Lung (tissue), 11 donors: ENCODE measurements at regions not wholly inside any gene's neighbourhood (a gene's known extent, or its start where the extent isn't known, plus 50 kb on each side); places are given as distances from the start of the nearest gene placed in this dataset.

Experiments used
- ATAC-seq: fragments of 200-7000 bp; cut with Tn5 transposase; one replicate; pipeline ENCODE4 v1.9.1; 2020; ENCODE audit warnings: moderate number of reproducible peaks; ENCODE audit not compliant: insufficient read depth, low FRiP score
- DNase-seq, 3 donors: peaks; one replicate each; pipeline ENCODE4 v3.0.0-alpha.2; 2013 to 2017
- H3K27ac ChIP-seq, 2 donors: one replicate each; pipeline ENCODE4 v1.5.1; 2013; ENCODE audit warnings: mild to moderate bottlenecking in 2 of 2, moderate library complexity in 2 of 2, control low read depth in 1 of 2, inconsistent platforms in 1 of 2, low read depth in 1 of 2, low read length in 1 of 2
- H3K27me3 ChIP-seq, 3 donors: one replicate each; pipeline ENCODE4 v1.5.1; 2013; ENCODE audit warnings: low read length in 2 of 3; ENCODE audit not compliant: control insufficient read depth in 3 of 3, insufficient read depth in 3 of 3
- H3K36me3 ChIP-seq, 4 donors: one replicate each; pipeline ENCODE4 v1.5.1; 2013; ENCODE audit warnings: low read length in 4 of 4, mild to moderate bottlenecking in 1 of 4, moderate library complexity in 1 of 4; ENCODE audit not compliant: control insufficient read depth in 4 of 4, insufficient read depth in 4 of 4
- H3K4me1 ChIP-seq, 5 donors: one replicate each; pipeline ENCODE4 v1.5.1; 2013; ENCODE audit warnings: low read length in 5 of 5, mild to moderate bottlenecking in 2 of 5, moderate library complexity in 1 of 5; ENCODE audit not compliant: control insufficient read depth in 5 of 5, insufficient read depth in 5 of 5
- H3K4me3 ChIP-seq: one replicate; pipeline ENCODE4 v1.5.1; 2013; ENCODE audit warnings: mild to moderate bottlenecking, control low read depth, moderate library complexity
- H3K9ac ChIP-seq, 2 donors: one replicate each; pipeline ENCODE4 v1.5.1; 2013; ENCODE audit warnings: low read length in 2 of 2, control low read depth in 1 of 2; ENCODE audit not compliant: insufficient read depth in 1 of 2
- H3K9me3 ChIP-seq, 4 donors: one replicate each; pipeline ENCODE4 v1.5.1; 2013; ENCODE audit warnings: low read length in 3 of 4, mild to moderate bottlenecking in 1 of 4, moderate library complexity in 1 of 4; ENCODE audit not compliant: control insufficient read depth in 4 of 4, insufficient read depth in 3 of 4
- WGBS, 2 donors: extraction: QIAGEN DNeasy Blood & Tissue Kit; methylation state at CpG; one replicate each; pipeline ENCODE4 v1.1.7; 2013; 5-methylcytosine and 5-hydroxymethylcytosine counted together
- TF ChIP-seq, protein P1 (sequence below): IDR thresholded peaks from 2 replicates; pipeline ENCODE4 v1.5.1; 2012; ENCODE audit warnings: mild to moderate bottlenecking; ENCODE audit errors: control extremely low read depth, extremely low read depth
- donor health status: control.
- donor health status: control.
- donor health status: Bipolar disorder and iron deficiency.
- donor health status: healthy.
- donor health status: DM: yes; HTN: yes; CAD: no.

DNA sequence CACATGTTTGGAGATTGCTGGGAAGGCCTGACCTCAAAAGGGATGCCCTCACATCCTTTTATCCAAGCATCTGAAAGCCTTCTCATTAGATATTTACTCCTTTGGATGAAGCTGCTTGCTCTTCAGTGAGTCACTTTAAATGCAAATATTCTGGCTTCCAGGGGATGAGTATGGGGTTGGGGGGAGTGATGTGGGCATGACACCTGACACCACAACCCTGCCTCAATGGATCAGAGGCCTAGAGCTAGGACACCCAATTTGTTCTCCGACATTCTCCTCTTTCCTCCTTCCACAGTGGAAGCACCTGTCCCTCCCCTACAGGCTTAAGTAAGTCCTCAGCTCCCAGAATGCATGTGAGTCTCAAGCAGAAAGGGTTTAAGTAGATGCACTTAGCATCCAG lies 238.3 kb downstream of the OMA1 start:
- no peaks in the 10 kb centered on the region for H3K27me3 ChIP-seq
- DNase-seq (no peak), ATAC-seq (no peak)
- WGBS, 2 donors: 57 to 71% methylated on average over 1 of the region's 1 CpG
- no peaks in the 10 kb centered on the region for H3K4me1 ChIP-seq
- no peak overlapping the region for H3K9ac ChIP-seq
- H3K4me3 ChIP-seq: no peak overlapping the region
- H3K27ac ChIP-seq: no peak overlapping the region
- no peaks in the 10 kb centered on the region for H3K9me3 ChIP-seq
- no peaks in the 10 kb centered on the region for H3K36me3 ChIP-seq
- TF ChIP-seq, protein P1, sequence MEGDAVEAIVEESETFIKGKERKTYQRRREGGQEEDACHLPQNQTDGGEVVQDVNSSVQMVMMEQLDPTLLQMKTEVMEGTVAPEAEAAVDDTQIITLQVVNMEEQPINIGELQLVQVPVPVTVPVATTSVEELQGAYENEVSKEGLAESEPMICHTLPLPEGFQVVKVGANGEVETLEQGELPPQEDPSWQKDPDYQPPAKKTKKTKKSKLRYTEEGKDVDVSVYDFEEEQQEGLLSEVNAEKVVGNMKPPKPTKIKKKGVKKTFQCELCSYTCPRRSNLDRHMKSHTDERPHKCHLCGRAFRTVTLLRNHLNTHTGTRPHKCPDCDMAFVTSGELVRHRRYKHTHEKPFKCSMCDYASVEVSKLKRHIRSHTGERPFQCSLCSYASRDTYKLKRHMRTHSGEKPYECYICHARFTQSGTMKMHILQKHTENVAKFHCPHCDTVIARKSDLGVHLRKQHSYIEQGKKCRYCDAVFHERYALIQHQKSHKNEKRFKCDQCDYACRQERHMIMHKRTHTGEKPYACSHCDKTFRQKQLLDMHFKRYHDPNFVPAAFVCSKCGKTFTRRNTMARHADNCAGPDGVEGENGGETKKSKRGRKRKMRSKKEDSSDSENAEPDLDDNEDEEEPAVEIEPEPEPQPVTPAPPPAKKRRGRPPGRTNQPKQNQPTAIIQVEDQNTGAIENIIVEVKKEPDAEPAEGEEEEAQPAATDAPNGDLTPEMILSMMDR: no peak

DNA sequence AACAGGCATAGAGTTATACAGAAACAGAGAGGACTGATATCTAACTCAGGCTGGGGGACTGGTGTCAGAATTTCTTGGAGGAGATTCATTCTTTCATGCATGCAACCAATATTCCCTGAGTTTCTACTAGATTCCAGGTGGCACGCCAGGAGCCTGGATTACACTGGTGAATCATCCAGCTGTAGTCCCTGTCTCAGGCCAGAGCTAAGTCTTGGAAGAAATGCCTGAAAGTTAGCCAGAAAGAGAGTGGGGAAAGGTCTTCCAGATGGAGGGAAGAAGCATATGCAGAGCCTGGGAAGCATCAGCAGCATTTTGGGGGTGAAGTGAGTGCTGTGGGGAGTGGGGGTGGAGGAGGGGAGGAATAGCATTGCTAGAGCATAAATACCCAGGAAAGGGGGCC lies 239.1 kb downstream of the OMA1 start:
- Histone ChIP-seq H3K9me3 (no peaks in the 10 kb centered on the region), H3K4me1 (no peaks in the 10 kb centered on the region), H3K36me3 (no peaks in the 10 kb centered on the region), H3K27me3 (no peaks in the 10 kb centered on the region), H3K9ac (no peak overlapping the region), H3K27ac (no peak overlapping the region), H3K4me3 (no peak overlapping the region)
- TF ChIP-seq, protein P1: no peak
- ATAC-seq (no peak), DNase-seq (no peak)
- 91 to 100% methylated on average over 1 of the region's 1 CpG for WGBS, 2 donors

DNA sequence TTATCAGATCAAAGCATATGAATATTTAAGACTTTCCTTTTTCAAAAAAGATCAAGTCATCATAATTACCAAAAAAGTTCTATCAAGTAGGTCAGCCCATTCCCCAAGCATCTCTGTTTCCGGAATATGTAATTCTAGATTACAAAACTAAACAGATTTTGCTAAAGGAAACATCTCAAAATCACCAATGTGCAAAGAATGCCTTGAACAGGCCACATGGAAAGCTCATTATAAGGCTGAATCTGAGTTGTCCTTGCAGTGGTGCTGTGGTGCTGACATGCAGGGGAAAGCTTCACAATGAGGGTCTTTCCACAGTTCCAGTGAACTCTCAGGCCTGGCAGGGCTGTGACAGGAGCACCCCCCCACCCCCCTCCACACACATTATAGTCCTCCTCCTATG lies 240.9 kb downstream of the OMA1 start:
- no peaks in the 10 kb centered on the region for H3K4me1 ChIP-seq
- no peak overlapping the region for H3K4me3 ChIP-seq
- no peaks in the 10 kb centered on the region for H3K27me3 ChIP-seq
- TF ChIP-seq, protein P1: no peak
- DNase-seq (no peak), ATAC-seq (no peak)
- H3K9me3 ChIP-seq: no peaks in the 10 kb centered on the region
- no peak overlapping the region for H3K9ac ChIP-seq
- no peak overlapping the region for H3K27ac ChIP-seq
- H3K36me3 ChIP-seq: no peaks in the 10 kb centered on the region
- 81 to 84% methylated on average over 1 of the region's 1 CpG for WGBS, 2 donors

- DNase-seq: no peak
Measured at GRCh38 chr1:58304346-58304975, 242.1 kb downstream of the OMA1 start.

More at GRCh38 chr1:58304346-58304975, 242.1 kb downstream of the OMA1 start:
- no peak overlapping the region for H3K27ac ChIP-seq
- 69 to 82% methylated on average over 5 of the region's 5 CpGs for WGBS, 2 donors
- H3K4me1 ChIP-seq: no peaks in the 10 kb centered on the region
- ATAC-seq: no peak
- TF ChIP-seq, protein P1: no peak
- no peaks in the 10 kb centered on the region for H3K9me3 ChIP-seq
- no peak overlapping the region for H3K9ac ChIP-seq
- no peak overlapping the region for H3K4me3 ChIP-seq
- H3K27me3 ChIP-seq: no peaks in the 10 kb centered on the region
- no peaks in the 10 kb centered on the region for H3K36me3 ChIP-seq
